Frontal cortex (tissue), 3 donors: ENCODE measurements at regions not wholly inside any gene's neighbourhood (a gene's known extent, or its start where the extent isn't known, plus 50 kb on each side); places are given as distances from the start of the nearest gene placed in this dataset.
"Not testable (repeated sequence)": the region's sequence is repeated elsewhere in the genome, so short reads cannot be mapped to it uniquely, and the experiment has no call there.

Source experiments
- DNase-seq, 2 donors: peaks; one replicate each; pipeline ENCODE4 v3.0.0; 2012; ENCODE audit warnings: low spot score in 2 of 2
- FAIRE-seq: peaks from 2 replicates; lab custom pipeline; 2012; peaks lifted over from hg19 to GRCh38; lab: Jason Lieb, UNC
- donor health status: control.
- donor health status: control.
- donor health status: control.

DNA sequence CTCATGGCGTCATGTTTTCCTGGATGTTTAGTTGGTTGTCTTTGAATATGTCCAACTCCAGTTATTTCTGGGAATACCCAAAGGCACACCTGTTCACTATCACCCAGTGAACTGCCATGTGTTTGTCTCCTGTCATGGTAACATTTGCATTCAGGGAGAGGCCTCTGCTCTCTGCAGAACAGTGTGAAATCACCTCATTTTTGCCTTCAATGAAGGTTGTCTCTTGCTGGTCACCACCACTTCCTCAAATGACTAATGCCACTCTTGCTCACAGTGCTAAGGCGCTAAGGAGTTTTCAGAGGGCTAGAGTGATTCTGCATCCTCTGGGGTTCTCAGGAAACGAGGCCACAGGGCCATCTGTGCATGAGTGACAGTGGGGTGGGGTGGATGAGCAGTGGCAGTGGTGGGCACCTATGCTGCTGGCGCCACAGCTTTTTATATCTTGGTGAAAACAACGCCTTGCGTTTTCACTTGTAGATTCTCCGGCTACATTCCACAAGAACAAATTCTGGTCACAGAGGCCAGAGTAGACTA is 60.0 kb upstream of the ATP5PO start:
- DNase-seq (no peak), FAIRE-seq (no peak)

GRCh38 chr21:33974513-33975468 is 59.2 kb upstream of the ATP5PO start:
- FAIRE-seq = no peak
- no peak for DNase-seq

- DNase-seq (no peak), FAIRE-seq (no peak)
Measured at GRCh38 chr21:33973268-33973667, 57.7 kb upstream of the ATP5PO start.

DNA sequence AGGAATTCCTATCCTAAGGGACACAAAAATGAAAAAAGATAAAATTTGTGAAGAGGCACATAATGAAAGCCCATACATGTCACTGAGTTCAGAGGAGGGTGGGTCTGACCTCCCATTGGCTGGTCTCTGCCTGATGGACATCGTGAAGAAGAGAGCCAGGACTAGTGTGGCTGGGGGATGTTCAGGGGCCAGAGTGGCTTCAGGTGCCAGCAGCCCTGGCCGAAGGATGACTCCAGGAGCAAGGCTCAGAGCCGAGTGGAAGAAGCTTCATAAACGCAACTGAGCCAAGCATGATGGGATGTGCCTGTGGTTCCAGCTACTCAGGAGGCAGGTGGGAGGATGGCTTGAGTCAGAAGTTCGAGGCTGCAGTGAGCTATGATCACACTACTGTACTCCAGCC is 56.9 kb upstream of the ATP5PO start:
- DNase-seq (no peak), FAIRE-seq (no peak)

DNA sequence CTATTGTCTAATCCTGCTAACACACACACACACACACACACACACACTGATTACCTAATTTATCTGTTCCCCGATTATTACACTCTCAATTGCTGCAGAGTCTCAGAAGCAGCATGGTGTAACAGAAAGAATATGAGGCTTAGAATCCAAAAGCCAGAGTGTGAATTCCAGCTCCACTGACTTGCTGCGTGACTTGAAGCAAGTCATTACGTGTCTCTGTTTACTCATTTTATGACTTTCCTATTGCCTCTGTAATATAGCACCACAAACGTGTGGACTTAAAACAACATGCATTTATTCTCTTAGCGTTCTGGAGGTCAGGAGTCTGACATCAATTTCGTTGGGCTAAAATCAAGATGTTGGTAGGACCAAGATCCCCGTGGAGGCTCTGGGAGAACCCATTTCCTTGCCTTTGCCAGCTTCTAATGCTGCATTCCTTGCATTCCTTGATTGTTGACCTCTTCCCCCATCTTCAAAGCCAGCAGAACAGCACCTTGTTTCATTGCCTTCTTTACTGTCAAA is 55.9 kb upstream of the ATP5PO start:
- DNase-seq (no peak), FAIRE-seq (no peak)

DNA sequence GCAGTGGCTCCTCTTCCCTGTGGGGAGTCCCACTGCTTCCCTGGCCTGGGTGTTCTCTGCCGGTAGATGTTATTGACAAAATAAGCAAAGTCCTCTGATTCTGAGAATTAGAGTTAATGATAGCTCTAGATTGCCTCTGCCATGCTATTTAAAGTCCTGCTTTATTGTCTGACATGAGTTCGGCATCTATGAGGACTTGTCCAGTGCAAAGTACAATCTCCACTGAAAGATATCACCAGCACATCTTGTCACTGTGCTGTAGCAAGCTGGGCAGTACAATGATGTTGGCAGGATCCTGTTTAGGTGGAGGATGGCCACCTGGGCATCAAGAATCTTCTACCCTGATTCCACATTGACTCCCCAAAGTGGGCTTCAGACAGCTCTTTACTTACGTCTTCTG is 54.0 kb upstream of the ATP5PO start:
- no peak for DNase-seq
- FAIRE-seq = no peak

DNA sequence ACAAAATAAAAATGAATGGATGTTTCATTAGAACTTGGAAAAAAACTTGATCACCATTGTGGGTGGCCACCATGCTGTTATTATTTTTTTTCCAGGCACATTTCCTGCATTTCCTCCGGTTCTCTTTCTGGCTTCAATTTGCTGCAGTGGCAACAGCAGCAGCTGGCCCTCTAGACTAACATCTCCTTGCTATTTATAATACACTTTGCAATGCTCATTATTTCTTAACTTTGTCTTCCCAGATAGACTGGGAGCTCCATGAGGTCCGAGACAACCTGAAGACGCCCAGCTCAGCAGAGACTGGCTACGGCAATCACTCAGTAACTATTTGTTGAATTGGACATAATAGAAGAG is 53.4 kb upstream of the ATP5PO start:
- FAIRE-seq = no peak
- DNase-seq = no peak

- DNase-seq = no peak
- FAIRE-seq = no peak
Measured at GRCh38 chr21:33968080-33968994, 52.7 kb upstream of the ATP5PO start.

GRCh38 chr21:33967086-33967571 is 51.5 kb upstream of the ATP5PO start:
- FAIRE-seq (no peak), DNase-seq (no peak)

- no peak for DNase-seq
- no peak for FAIRE-seq
Measured at GRCh38 chr21:33966324-33966949, 50.8 kb upstream of the ATP5PO start.

GRCh38 chr21:33965662-33966061 is 50.1 kb upstream of the ATP5PO start:
- FAIRE-seq = peak; percentile 57
- DNase-seq = not testable (repeated sequence)
